GM18861 (cell line): ENCODE measurements at regions not wholly inside any gene's neighbourhood (a gene's known extent, or its start where the extent isn't known, plus 50 kb on each side); places are given as distances from the start of the nearest gene placed in this dataset.
"Not testable (repeated sequence)": the region's sequence is repeated elsewhere in the genome, so short reads cannot be mapped to it uniquely, and the experiment has no call there.

ENCODE experiments used
- ATAC-seq: cut with Tn5 transposase; IDR thresholded peaks from one replicate; pipeline ENCODE4 v1.9.1; 2021; ENCODE audit not compliant: unreplicated experiment

GRCh38 chrX:27162496-27162895 is 300.6 kb downstream of the PPP4R3C start:
- no peak for ATAC-seq

GRCh38 chrX:27156921-27157320 is 306.2 kb downstream of the PPP4R3C start:
- ATAC-seq: not testable (repeated sequence)

- no peak for ATAC-seq
Observed at GRCh38 chrX:27136325-27136724, 326.8 kb downstream of the PPP4R3C start.

GRCh38 chrX:27132862-27133261 is 330.3 kb downstream of the PPP4R3C start:
- no peak for ATAC-seq

- ATAC-seq: not testable (repeated sequence)
Observed at GRCh38 chrX:27087176-27087575, 376.0 kb downstream of the PPP4R3C start.

GRCh38 chrX:27086237-27086636 is 376.9 kb downstream of the PPP4R3C start:
- no peak for ATAC-seq

GRCh38 chrX:27085346-27085745 is 377.8 kb downstream of the PPP4R3C start:
- ATAC-seq: no peak

GRCh38 chrX:27078371-27078770 is 384.8 kb downstream of the PPP4R3C start:
- no peak for ATAC-seq

GRCh38 chrX:27057883-27058282 is 405.3 kb downstream of the PPP4R3C start:
- no peak for ATAC-seq

GRCh38 chrX:27039332-27039731 is 423.8 kb downstream of the PPP4R3C start:
- no peak for ATAC-seq

GRCh38 chrX:27008486-27008885 is 454.7 kb downstream of the PPP4R3C start:
- ATAC-seq: no peak

- no peak for ATAC-seq
Observed at GRCh38 chrX:26999634-27000033, 463.5 kb downstream of the PPP4R3C start.

GRCh38 chrX:26958261-26958660 is 504.9 kb downstream of the PPP4R3C start:
- ATAC-seq: no peak

GRCh38 chrX:26954029-26954428 is 509.1 kb downstream of the PPP4R3C start:
- no peak for ATAC-seq

- ATAC-seq: no peak
Observed at GRCh38 chrX:26952213-26952612, 510.9 kb downstream of the PPP4R3C start.

- ATAC-seq: no peak
Observed at GRCh38 chrX:26927419-26927818, 535.7 kb downstream of the PPP4R3C start.

- no peak for ATAC-seq
Observed at GRCh38 chrX:26925088-26925487, 538.1 kb downstream of the PPP4R3C start.

GRCh38 chrX:26922278-26922677 is 540.9 kb downstream of the PPP4R3C start:
- ATAC-seq: no peak

- no peak for ATAC-seq
Observed at GRCh38 chrX:26918631-26919030, 544.5 kb downstream of the PPP4R3C start.

GRCh38 chrX:26916991-26917390 is 546.1 kb downstream of the PPP4R3C start:
- ATAC-seq: no peak

GRCh38 chrX:26915064-26915463 is 548.1 kb downstream of the PPP4R3C start:
- no peak for ATAC-seq

- no peak for ATAC-seq
Observed at GRCh38 chrX:26914232-26914631, 548.9 kb downstream of the PPP4R3C start.

GRCh38 chrX:26911785-26912184 is 551.4 kb downstream of the PPP4R3C start:
- not testable (repeated sequence) for ATAC-seq

- no peak for ATAC-seq
Observed at GRCh38 chrX:26909728-26910127, 553.4 kb downstream of the PPP4R3C start.
